GM18861 (cell line): ENCODE measurements at regions not wholly inside any gene's neighbourhood (a gene's known extent, or its start where the extent isn't known, plus 50 kb on each side); places are given as distances from the start of the nearest gene placed in this dataset.
"Not testable (repeated sequence)": the region's sequence is repeated elsewhere in the genome, so short reads cannot be mapped to it uniquely, and the experiment has no call there.

Source experiments
- ATAC-seq: cut with Tn5 transposase; IDR thresholded peaks from one replicate; pipeline ENCODE4 v1.9.1; 2021; ENCODE audit not compliant: unreplicated experiment

GRCh38 chr1:41994195-41994894 is 75.6 kb upstream of the HIVEP3 start:
- ATAC-seq, result no peak

GRCh38 chr1:41983451-41983850 is 64.7 kb upstream of the HIVEP3 start:
- ATAC-seq, result no peak

GRCh38 chr1:41981796-41982195 is 63.1 kb upstream of the HIVEP3 start:
- ATAC-seq, result no peak

- no peak for ATAC-seq
Observed at GRCh38 chr1:41980827-41981653, 62.3 kb upstream of the HIVEP3 start.

- no peak for ATAC-seq
Observed at GRCh38 chr1:41978986-41979385, 60.3 kb upstream of the HIVEP3 start.

- no peak for ATAC-seq
Observed at GRCh38 chr1:41977326-41977725, 58.6 kb upstream of the HIVEP3 start.

- no peak for ATAC-seq
Observed at GRCh38 chr1:41976671-41977070, 57.9 kb upstream of the HIVEP3 start.

GRCh38 chr1:41975850-41976569 is 57.3 kb upstream of the HIVEP3 start:
- no peak for ATAC-seq

GRCh38 chr1:41975121-41975520 is 56.4 kb upstream of the HIVEP3 start:
- ATAC-seq, result no peak

GRCh38 chr1:41968557-41968956 is 49.8 kb upstream of the HIVEP3 start:
- not testable (repeated sequence) for ATAC-seq
